Neural crest cell (in vitro differentiated cells): ENCODE measurements at regions not wholly inside any gene's neighbourhood (a gene's known extent, or its start where the extent isn't known, plus 50 kb on each side); places are given as distances from the start of the nearest gene placed in this dataset.

ENCODE experiments used
- DNase-seq: peaks from one replicate; pipeline ENCODE4 v3.0.0; 2021; ENCODE audit warnings: low read depth, mixed read lengths, low spot score
- H3K27ac Mint-ChIP-seq: one replicate; pipeline ENCODE4 v1.8.0; 2021; ENCODE audit warnings: mild to moderate bottlenecking, mixed read lengths; ENCODE audit not compliant: unreplicated experiment
- H3K27me3 Mint-ChIP-seq: 2 replicates; pipeline ENCODE4 v1.8.0; 2021; ENCODE audit warnings: low read depth, mild to moderate bottlenecking, mixed read lengths
- H3K36me3 Mint-ChIP-seq: 2 replicates; pipeline ENCODE4 v1.8.0; 2021; ENCODE audit warnings: low read depth, mild to moderate bottlenecking, mixed read lengths
- H3K4me1 Mint-ChIP-seq: 2 replicates; pipeline ENCODE4 v1.8.0; 2021; ENCODE audit warnings: mixed read lengths
- H3K4me3 Mint-ChIP-seq: one replicate; pipeline ENCODE4 v1.8.0; 2021; ENCODE audit warnings: mild to moderate bottlenecking, mixed read lengths
- H3K9me3 Mint-ChIP-seq: 2 replicates; pipeline ENCODE4 v1.8.0; 2021; ENCODE audit warnings: mixed read lengths
- TF ChIP-seq, protein P1 (sequence below): fragments of 200-600 bp; sonication (generic); conservative IDR thresholded peaks from 2 replicates; pipeline ENCODE4 v1.5.0; 2021; ENCODE audit warnings: antibody characterized with exemption, mild to moderate bottlenecking

DNA sequence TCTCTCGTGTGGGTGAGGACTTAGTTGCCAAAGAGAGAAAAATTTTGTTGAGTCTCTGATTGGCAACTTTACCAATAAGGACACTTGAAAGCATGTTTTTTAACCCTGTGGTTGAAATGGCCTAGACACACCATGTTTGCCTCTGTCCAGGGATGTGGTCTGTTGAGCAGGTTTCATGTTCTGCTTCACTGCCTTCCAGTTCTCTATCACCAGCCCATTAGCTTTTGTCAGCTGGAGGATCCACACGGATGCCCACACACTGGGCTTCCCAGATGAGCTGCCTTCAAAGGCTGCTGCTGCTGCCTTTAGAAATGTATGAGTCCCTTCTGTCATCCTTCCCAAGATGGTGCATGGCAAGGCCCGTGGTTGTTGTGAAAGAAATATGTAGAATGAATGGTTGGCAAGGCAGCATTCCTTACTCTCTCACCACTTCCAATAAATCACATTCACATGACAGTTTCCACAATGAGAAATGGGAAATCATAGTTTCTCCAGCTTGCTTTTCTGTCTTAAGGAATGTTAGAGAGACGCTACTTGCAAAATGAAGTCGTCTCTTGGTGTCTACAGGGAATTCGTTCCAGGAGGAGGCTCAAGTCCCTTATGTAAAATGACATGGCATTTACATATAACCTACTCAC lies 108.2 kb upstream of the SLC35F3 start:
- Mint-ChIP-seq H3K36me3 (no peaks in the 10 kb centered on the region), H3K4me1 (no peaks in the 10 kb centered on the region), H3K4me3 (no peak overlapping the region), H3K9me3 (peaks cover 17% of the 10 kb centered on the region), H3K27me3 (peaks cover 10% of the 10 kb centered on the region), H3K27ac (no peak overlapping the region)
- DNase-seq = no peak
- TF ChIP-seq, protein P1, sequence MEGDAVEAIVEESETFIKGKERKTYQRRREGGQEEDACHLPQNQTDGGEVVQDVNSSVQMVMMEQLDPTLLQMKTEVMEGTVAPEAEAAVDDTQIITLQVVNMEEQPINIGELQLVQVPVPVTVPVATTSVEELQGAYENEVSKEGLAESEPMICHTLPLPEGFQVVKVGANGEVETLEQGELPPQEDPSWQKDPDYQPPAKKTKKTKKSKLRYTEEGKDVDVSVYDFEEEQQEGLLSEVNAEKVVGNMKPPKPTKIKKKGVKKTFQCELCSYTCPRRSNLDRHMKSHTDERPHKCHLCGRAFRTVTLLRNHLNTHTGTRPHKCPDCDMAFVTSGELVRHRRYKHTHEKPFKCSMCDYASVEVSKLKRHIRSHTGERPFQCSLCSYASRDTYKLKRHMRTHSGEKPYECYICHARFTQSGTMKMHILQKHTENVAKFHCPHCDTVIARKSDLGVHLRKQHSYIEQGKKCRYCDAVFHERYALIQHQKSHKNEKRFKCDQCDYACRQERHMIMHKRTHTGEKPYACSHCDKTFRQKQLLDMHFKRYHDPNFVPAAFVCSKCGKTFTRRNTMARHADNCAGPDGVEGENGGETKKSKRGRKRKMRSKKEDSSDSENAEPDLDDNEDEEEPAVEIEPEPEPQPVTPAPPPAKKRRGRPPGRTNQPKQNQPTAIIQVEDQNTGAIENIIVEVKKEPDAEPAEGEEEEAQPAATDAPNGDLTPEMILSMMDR = no peak

DNA sequence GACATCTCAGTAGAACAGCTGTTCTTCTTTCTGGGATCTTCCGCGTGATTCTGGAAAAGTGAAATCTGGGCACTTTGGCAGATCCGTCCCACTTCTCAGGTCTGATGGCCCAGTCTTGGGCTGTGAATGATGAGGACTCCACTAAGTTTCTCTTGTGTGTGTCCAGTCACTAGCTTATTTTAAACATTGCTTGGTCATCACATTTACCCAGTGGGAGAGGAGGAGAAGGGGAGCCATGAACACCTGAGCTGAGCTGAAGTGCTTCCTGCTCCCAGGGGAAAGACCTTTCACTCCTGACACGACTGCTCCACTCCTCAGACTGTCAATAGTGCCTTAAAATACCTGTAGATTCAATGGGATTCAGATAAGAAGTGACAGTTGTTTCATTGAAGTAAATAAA lies 101.9 kb upstream of the SLC35F3 start:
- Mint-ChIP-seq H3K9me3 (peaks cover 14% of the 10 kb centered on the region), H3K27me3 (peaks cover 15% of the 10 kb centered on the region), H3K4me1 (peaks cover 7% of the 10 kb centered on the region), H3K4me3 (no peak overlapping the region), H3K27ac (no peak overlapping the region), H3K36me3 (no peaks in the 10 kb centered on the region)
- TF ChIP-seq, protein P1 = no peak
- DNase-seq = no peak

DNA sequence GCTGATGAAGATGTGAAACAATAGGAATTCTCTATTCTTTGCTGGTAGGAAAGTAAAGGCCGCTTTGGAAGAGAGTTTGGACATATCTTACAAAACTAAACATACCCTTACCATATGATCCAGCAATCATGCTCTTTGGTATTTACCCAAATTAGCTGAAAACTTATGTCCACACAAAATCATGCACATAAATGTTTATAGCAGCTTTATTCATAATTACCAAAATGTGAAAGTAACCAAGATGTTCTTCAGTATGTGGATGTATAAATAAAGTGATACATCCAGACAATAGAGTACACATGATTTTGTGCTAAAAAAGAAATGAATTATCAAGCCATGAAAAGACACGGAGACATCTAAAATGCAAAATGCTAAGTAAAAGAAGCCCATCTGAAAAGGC lies 98.7 kb upstream of the SLC35F3 start:
- Mint-ChIP-seq H3K27ac (no peak overlapping the region), H3K4me3 (no peak overlapping the region), H3K9me3 (peaks cover 9% of the 10 kb centered on the region)

DNA sequence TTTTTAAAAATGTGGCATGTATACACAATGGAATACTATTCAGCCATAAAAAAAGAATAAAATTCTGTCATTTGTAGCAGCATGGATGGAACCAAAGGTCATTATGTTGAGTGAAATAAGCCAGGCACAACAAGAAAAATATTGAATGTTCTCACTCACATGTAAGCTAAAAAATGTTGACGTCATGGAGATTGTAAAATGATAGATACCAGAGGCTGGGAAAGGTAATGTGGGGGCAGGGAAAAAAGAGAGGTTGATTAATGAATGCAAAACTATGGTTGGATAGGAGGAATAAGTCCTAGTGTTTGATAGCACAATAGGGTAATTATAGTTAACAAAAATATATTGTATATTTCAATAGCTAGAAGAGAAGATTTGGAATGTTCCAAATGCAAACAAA lies 89.1 kb upstream of the SLC35F3 start:
- no peak overlapping the region for H3K4me3 Mint-ChIP-seq
- no peak for DNase-seq
- no peaks in the 10 kb centered on the region for H3K9me3 Mint-ChIP-seq
- no peaks in the 10 kb centered on the region for H3K4me1 Mint-ChIP-seq
- peaks cover 34% of the 10 kb centered on the region for H3K27me3 Mint-ChIP-seq
- H3K36me3 Mint-ChIP-seq = no peaks in the 10 kb centered on the region
- H3K27ac Mint-ChIP-seq = no peak overlapping the region
- TF ChIP-seq, protein P1 = no peak

More for the DNA sequence above, 98.7 kb upstream of the SLC35F3 start:
- TF ChIP-seq, protein P1 = no peak
- Mint-ChIP-seq H3K36me3 (no peaks in the 10 kb centered on the region), H3K4me1 (peaks cover 7% of the 10 kb centered on the region), H3K27me3 (peaks cover 8% of the 10 kb centered on the region)
- DNase-seq = no peak

DNA sequence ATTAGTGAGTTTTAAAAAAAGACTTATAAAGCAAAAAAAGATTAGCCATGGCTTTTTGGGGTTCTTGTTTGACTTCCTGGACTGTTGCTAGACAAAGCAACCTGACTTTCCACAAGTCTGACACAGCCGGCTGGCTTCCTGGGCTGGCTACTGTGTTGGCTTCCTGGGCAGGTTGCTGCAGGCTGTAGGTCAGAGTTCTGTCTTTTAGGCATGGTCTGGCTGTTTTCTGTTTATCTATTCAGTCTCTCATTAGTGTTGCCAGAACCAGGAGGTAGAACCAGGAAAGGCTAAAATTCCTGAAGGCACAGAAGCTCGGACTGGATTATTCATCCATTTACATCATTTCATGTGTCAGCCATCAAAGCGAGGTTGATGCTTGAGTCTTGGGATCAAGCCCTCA lies 88.6 kb upstream of the SLC35F3 start:
- H3K4me3 Mint-ChIP-seq = no peak overlapping the region
- TF ChIP-seq, protein P1 = no peak
- H3K36me3 Mint-ChIP-seq = no peaks in the 10 kb centered on the region
- no peak overlapping the region for H3K27ac Mint-ChIP-seq
- no peaks in the 10 kb centered on the region for H3K9me3 Mint-ChIP-seq
- peaks cover 36% of the 10 kb centered on the region for H3K27me3 Mint-ChIP-seq
- DNase-seq = no peak
- no peaks in the 10 kb centered on the region for H3K4me1 Mint-ChIP-seq

DNA sequence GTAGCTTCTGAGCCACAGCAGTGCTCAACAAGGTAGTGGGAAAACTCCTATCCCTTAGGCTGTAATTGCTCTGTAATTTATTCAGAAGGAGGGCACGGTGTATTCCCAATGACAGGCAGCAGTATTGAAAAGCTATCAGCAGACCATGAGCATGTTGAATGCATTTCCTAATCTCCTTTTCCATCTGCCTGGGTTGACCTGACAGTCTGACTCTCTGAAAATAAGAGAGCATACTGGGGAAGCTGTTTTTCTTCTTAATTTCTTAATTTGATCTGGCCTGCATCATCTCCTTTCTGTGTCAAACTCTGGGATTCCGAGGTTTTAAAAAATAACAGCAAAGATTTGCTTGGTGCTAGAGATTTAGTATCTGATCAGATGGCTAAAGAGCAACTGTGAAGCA lies 88.1 kb upstream of the SLC35F3 start:
- no peaks in the 10 kb centered on the region for H3K9me3 Mint-ChIP-seq
- no peak for DNase-seq
- TF ChIP-seq, protein P1 = no peak
- H3K27ac Mint-ChIP-seq = no peak overlapping the region
- H3K4me1 Mint-ChIP-seq = no peaks in the 10 kb centered on the region
- H3K27me3 Mint-ChIP-seq = peaks cover 38% of the 10 kb centered on the region
- no peaks in the 10 kb centered on the region for H3K36me3 Mint-ChIP-seq
- no peak overlapping the region for H3K4me3 Mint-ChIP-seq
